HEK293 (cell line): ENCODE measurements at regions not wholly inside any gene's neighbourhood (a gene's known extent, or its start where the extent isn't known, plus 50 kb on each side); places are given as distances from the start of the nearest gene placed in this dataset.

Experiments used
- CTCF ChIP-seq: fragments of 450-650 bp; formaldehyde crosslinking; IDR thresholded peaks from 2 replicates; pipeline ENCODE4 v1.5.1; 2016; ENCODE audit warnings: missing biosample characterization, missing genetic modification characterization
- REST ChIP-seq: fragments of 450-650 bp; formaldehyde crosslinking; IDR thresholded peaks from 2 replicates; pipeline ENCODE4 v1.5.1; 2016; ENCODE audit warnings: missing biosample characterization, missing genetic modification characterization

- no peak for TF ChIP-seq CTCF (tag by site-specific recombination)
- no peak for TF ChIP-seq REST (tag by site-specific recombination)
Observed at GRCh38 chr11:34824425-34824824, 91.8 kb downstream of the APIP start.
